ENCODE measurements at regions not wholly inside any gene's neighbourhood (a gene's known extent, or its start where the extent isn't known, plus 50 kb on each side); places are given as distances from the start of the nearest gene placed in this dataset.

- DNase-seq (no peak), ATAC-seq (no peak)
- CTCF ChIA-PET: no interaction called here
- Mint-ChIP-seq H3K4me1 (ENCODE audit: low read depth) (no peaks in the 10 kb centered on the region), H3K27me3 (ENCODE audit: low read depth) (no peaks in the 10 kb centered on the region), H3K36me3 (ENCODE audit: low read depth) (no peaks in the 10 kb centered on the region), H3K4me3 (no peak overlapping the region), H3K27ac (no peak overlapping the region), H3K9me3 (ENCODE audit: insufficient read depth) (no peaks in the 10 kb centered on the region)
- POLR2A ChIA-PET: no interaction called here
Observed at GRCh38 chr7:52670608-52671225, 364.7 kb upstream of the POM121L12 start.

- H3K4me3 Mint-ChIP-seq: no peak overlapping the region
- POLR2A ChIA-PET: no interaction called here
- H3K36me3 Mint-ChIP-seq (ENCODE audit: low read depth): no peaks in the 10 kb centered on the region
- DNase-seq: no peak
- no peaks in the 10 kb centered on the region for H3K4me1 Mint-ChIP-seq (ENCODE audit: low read depth)
- H3K27me3 Mint-ChIP-seq (ENCODE audit: low read depth): no peaks in the 10 kb centered on the region
- H3K27ac Mint-ChIP-seq: no peak overlapping the region
- CTCF ChIA-PET: no interaction called here
- no peak for ATAC-seq
- no peaks in the 10 kb centered on the region for H3K9me3 Mint-ChIP-seq (ENCODE audit: insufficient read depth)
Observed at GRCh38 chr7:52669031-52669430, 366.4 kb upstream of the POM121L12 start.

- Mint-ChIP-seq H3K27ac (no peak overlapping the region), H3K4me1 (ENCODE audit: low read depth) (no peaks in the 10 kb centered on the region), H3K36me3 (ENCODE audit: low read depth) (no peaks in the 10 kb centered on the region), H3K9me3 (ENCODE audit: insufficient read depth) (no peaks in the 10 kb centered on the region), H3K27me3 (ENCODE audit: low read depth) (no peaks in the 10 kb centered on the region), H3K4me3 (no peak overlapping the region)
- DNase-seq (no peak), ATAC-seq (no peak)
- CTCF ChIA-PET: no interaction called here
- POLR2A ChIA-PET: no interaction called here
Observed at GRCh38 chr7:52668435-52668834, 367.0 kb upstream of the POM121L12 start.

- ChIA-PET CTCF (no interaction called here), POLR2A (no interaction called here)
- H3K9me3 Mint-ChIP-seq (ENCODE audit: insufficient read depth): peaks cover 7% of the 10 kb centered on the region
- no peaks in the 10 kb centered on the region for H3K4me1 Mint-ChIP-seq (ENCODE audit: low read depth)
- H3K27ac Mint-ChIP-seq: no peak overlapping the region
- no peaks in the 10 kb centered on the region for H3K36me3 Mint-ChIP-seq (ENCODE audit: low read depth)
- ATAC-seq: no peak
- no peak overlapping the region for H3K4me3 Mint-ChIP-seq
- DNase-seq: no peak
- H3K27me3 Mint-ChIP-seq (ENCODE audit: low read depth): no peaks in the 10 kb centered on the region
Observed at GRCh38 chr7:52659178-52659577, 376.3 kb upstream of the POM121L12 start.

GRCh38 chr7:52656098-52656497 is 379.3 kb upstream of the POM121L12 start:
- Mint-ChIP-seq H3K36me3 (ENCODE audit: low read depth) (no peaks in the 10 kb centered on the region), H3K4me1 (ENCODE audit: low read depth) (no peaks in the 10 kb centered on the region), H3K27me3 (ENCODE audit: low read depth) (no peaks in the 10 kb centered on the region), H3K4me3 (no peak overlapping the region), H3K9me3 (ENCODE audit: insufficient read depth) (peaks cover 9% of the 10 kb centered on the region), H3K27ac (no peak overlapping the region)
- DNase-seq (no peak), ATAC-seq (no peak)
- ChIA-PET POLR2A (no interaction called here), CTCF (no interaction called here)

GRCh38 chr7:52652621-52653020 is 382.8 kb upstream of the POM121L12 start:
- POLR2A ChIA-PET: no interaction called here
- H3K27me3 Mint-ChIP-seq (ENCODE audit: low read depth): no peaks in the 10 kb centered on the region
- ATAC-seq (no peak), DNase-seq (no peak)
- CTCF ChIA-PET: no interaction called here
- H3K27ac Mint-ChIP-seq: no peak overlapping the region
- peaks cover 10% of the 10 kb centered on the region for H3K9me3 Mint-ChIP-seq (ENCODE audit: insufficient read depth)
- H3K4me3 Mint-ChIP-seq: no peak overlapping the region
- H3K4me1 Mint-ChIP-seq (ENCODE audit: low read depth): no peaks in the 10 kb centered on the region
- H3K36me3 Mint-ChIP-seq (ENCODE audit: low read depth): no peaks in the 10 kb centered on the region

- H3K36me3 Mint-ChIP-seq (ENCODE audit: low read depth): no peaks in the 10 kb centered on the region
- no peaks in the 10 kb centered on the region for H3K4me1 Mint-ChIP-seq (ENCODE audit: low read depth)
- no peak for DNase-seq
- POLR2A ChIA-PET: no interaction called here
- no peaks in the 10 kb centered on the region for H3K27me3 Mint-ChIP-seq (ENCODE audit: low read depth)
- no peak overlapping the region for H3K27ac Mint-ChIP-seq
- CTCF ChIA-PET: no interaction called here
- H3K9me3 Mint-ChIP-seq (ENCODE audit: insufficient read depth): peaks cover 14% of the 10 kb centered on the region
- no peak overlapping the region for H3K4me3 Mint-ChIP-seq
- ATAC-seq: no peak
Observed at GRCh38 chr7:52648872-52649271, 386.6 kb upstream of the POM121L12 start.

- H3K4me3 Mint-ChIP-seq: no peak overlapping the region
- peaks cover 10% of the 10 kb centered on the region for H3K9me3 Mint-ChIP-seq (ENCODE audit: insufficient read depth)
- DNase-seq: no peak
- no peaks in the 10 kb centered on the region for H3K36me3 Mint-ChIP-seq (ENCODE audit: low read depth)
- ChIA-PET CTCF (no interaction called here), POLR2A (no interaction called here)
- H3K27me3 Mint-ChIP-seq (ENCODE audit: low read depth): no peaks in the 10 kb centered on the region
- no peak for ATAC-seq
- H3K4me1 Mint-ChIP-seq (ENCODE audit: low read depth): no peaks in the 10 kb centered on the region
- H3K27ac Mint-ChIP-seq: no peak overlapping the region
Observed at GRCh38 chr7:52647046-52647445, 388.4 kb upstream of the POM121L12 start.

- Mint-ChIP-seq H3K27me3 (ENCODE audit: low read depth) (no peaks in the 10 kb centered on the region), H3K27ac (no peak overlapping the region), H3K36me3 (ENCODE audit: low read depth) (no peaks in the 10 kb centered on the region), H3K9me3 (ENCODE audit: insufficient read depth) (no peaks in the 10 kb centered on the region), H3K4me3 (no peak overlapping the region), H3K4me1 (ENCODE audit: low read depth) (no peaks in the 10 kb centered on the region)
- DNase-seq: no peak
- no peak for ATAC-seq
- ChIA-PET CTCF (no interaction called here), POLR2A (no interaction called here)
Observed at GRCh38 chr7:52639981-52640380, 395.5 kb upstream of the POM121L12 start.

GRCh38 chr7:52639126-52639525 is 396.3 kb upstream of the POM121L12 start:
- Mint-ChIP-seq H3K9me3 (ENCODE audit: insufficient read depth) (no peaks in the 10 kb centered on the region), H3K4me3 (no peak overlapping the region), H3K27ac (no peak overlapping the region), H3K4me1 (ENCODE audit: low read depth) (no peaks in the 10 kb centered on the region), H3K36me3 (ENCODE audit: low read depth) (no peaks in the 10 kb centered on the region), H3K27me3 (ENCODE audit: low read depth) (no peaks in the 10 kb centered on the region)
- DNase-seq: no peak
- POLR2A ChIA-PET: no interaction called here
- no peak for ATAC-seq
- CTCF ChIA-PET: no interaction called here

GRCh38 chr7:52635021-52635420 is 400.4 kb upstream of the POM121L12 start:
- no peak overlapping the region for H3K4me3 Mint-ChIP-seq
- ATAC-seq: no peak
- POLR2A ChIA-PET: no interaction called here
- DNase-seq: no peak
- no peaks in the 10 kb centered on the region for H3K9me3 Mint-ChIP-seq (ENCODE audit: insufficient read depth)
- H3K27ac Mint-ChIP-seq: no peak overlapping the region
- H3K27me3 Mint-ChIP-seq (ENCODE audit: low read depth): no peaks in the 10 kb centered on the region
- H3K36me3 Mint-ChIP-seq (ENCODE audit: low read depth): no peaks in the 10 kb centered on the region
- H3K4me1 Mint-ChIP-seq (ENCODE audit: low read depth): no peaks in the 10 kb centered on the region
- CTCF ChIA-PET: no interaction called here

- Mint-ChIP-seq H3K27ac (no peak overlapping the region), H3K4me3 (no peak overlapping the region), H3K27me3 (ENCODE audit: low read depth) (no peaks in the 10 kb centered on the region), H3K36me3 (ENCODE audit: low read depth) (no peaks in the 10 kb centered on the region), H3K9me3 (ENCODE audit: insufficient read depth) (peaks cover 6% of the 10 kb centered on the region), H3K4me1 (ENCODE audit: low read depth) (no peaks in the 10 kb centered on the region)
- no peak for ATAC-seq
- CTCF ChIA-PET: no interaction called here
- POLR2A ChIA-PET: no interaction called here
- DNase-seq: no peak
Observed at GRCh38 chr7:52620849-52621248, 414.6 kb upstream of the POM121L12 start.

- ChIA-PET POLR2A (no interaction called here), CTCF (no interaction called here)
- no peaks in the 10 kb centered on the region for H3K27me3 Mint-ChIP-seq (ENCODE audit: low read depth)
- DNase-seq (no peak), ATAC-seq (no peak)
- peaks cover 6% of the 10 kb centered on the region for H3K9me3 Mint-ChIP-seq (ENCODE audit: insufficient read depth)
- H3K27ac Mint-ChIP-seq: no peak overlapping the region
- no peak overlapping the region for H3K4me3 Mint-ChIP-seq
- H3K4me1 Mint-ChIP-seq (ENCODE audit: low read depth): no peaks in the 10 kb centered on the region
- no peaks in the 10 kb centered on the region for H3K36me3 Mint-ChIP-seq (ENCODE audit: low read depth)
Observed at GRCh38 chr7:52616552-52616951, 418.9 kb upstream of the POM121L12 start.

All from activated CD8-positive, alpha-beta T cell treated with anti-CD3 and anti-CD28 coated beads, Interleukin-2, amount 10 ng/mL, durations not matched to agents 7 days and 5 days (primary cell).